ENCODE measurements at regions not wholly inside any gene's neighbourhood (a gene's known extent, or its start where the extent isn't known, plus 50 kb on each side); places are given as distances from the start of the nearest gene placed in this dataset.

GRCh38 chr9:84435902-84436301 lies 95.3 kb upstream of the SLC28A3 start:
- TF ChIP-seq CTCF (IDR thresholded peaks at IDR 0.05) (no peak), ZFX (IDR thresholded peaks at IDR 0.05; ENCODE audit: borderline replicate concordance) (no peak)
